T-cell (primary cell): ENCODE measurements at regions not wholly inside any gene's neighbourhood (a gene's known extent, or its start where the extent isn't known, plus 50 kb on each side); places are given as distances from the start of the nearest gene placed in this dataset.
A peak's percentile ranks its signal among the peaks of the same experiment; 100 is the strongest.

Source experiments
- ATAC-seq, 4 experiments: fragments of 200-7000 bp in 3 of 4; fragments of 150-1000 bp in 1 of 4; cut with Tn5 transposase; replicated peaks in 1 of 4; 1 replicate in 3 of 4; 2 replicates in 1 of 4; pipeline ENCODE4 v1.10.0; 2021; ENCODE audit warnings: moderate library complexity in 3 of 4, mild to moderate bottlenecking in 2 of 4, moderate number of reproducible peaks in 1 of 4
- CTCF ChIA-PET, 2 donors: fragments of 300-600 bp; sonication (Branson Sonifier 250); formaldehyde crosslinking; loops; one replicate each; lab custom pipeline; 2022; ENCODE audit warnings: antibody characterized with exemption in 2 of 2; lab: Charles Lee
- POLR2A ChIA-PET, 2 donors: fragments of 300-600 bp; sonication (Branson Sonifier 250); formaldehyde crosslinking; loops; one replicate each; lab custom pipeline; 2022; ENCODE audit warnings: antibody characterized with exemption in 2 of 2; lab: Charles Lee
- DNase-seq, 35 experiments: peaks; one replicate each; pipeline versions ENCODE4 v3.0.0 to v3.0.0-alpha.2; 2013 to 2023
- H3K27ac ChIP-seq: one replicate; pipeline ENCODE4 v1.5.1; 2013; ENCODE audit warnings: low read length
- H3K27me3 ChIP-seq, 2 experiments: replicated peaks in 1 of 2; 1 replicate in 1 of 2; 2 replicates in 1 of 2; pipeline versions ENCODE4 v1.6.1 to v1.7.0; 2013; ENCODE audit warnings: low read length in 1 of 2, mixed read lengths in 1 of 2; ENCODE audit not compliant: control insufficient read depth in 2 of 2, insufficient read depth in 2 of 2; ENCODE audit errors: extremely low read depth in 1 of 2
- H3K36me3 ChIP-seq, 2 donors: 1 replicate in 1 of 2; 2 replicates in 1 of 2; pipeline versions ENCODE4 v1.6.1 to v1.7.0; 2013; ENCODE audit warnings: low read length in 1 of 2; ENCODE audit not compliant: control insufficient read depth in 2 of 2, insufficient read depth in 1 of 2; ENCODE audit errors: extremely low read depth in 1 of 2
- H3K4me1 ChIP-seq, 2 experiments: 1 replicate in 1 of 2; 2 replicates in 1 of 2; pipeline versions ENCODE4 v1.6.1 to v1.7.0; 2013; ENCODE audit warnings: low read length in 2 of 2, mixed read lengths in 1 of 2; ENCODE audit not compliant: insufficient read depth in 2 of 2, control insufficient read depth in 1 of 2; ENCODE audit errors: extremely low read depth in 1 of 2
- H3K4me3 ChIP-seq, 2 donors: 1 replicate in 1 of 2; 2 replicates in 1 of 2; pipeline versions ENCODE4 v1.5.1 to v1.7.0; 2013; ENCODE audit warnings: mild to moderate bottlenecking in 2 of 2, low read length in 1 of 2, moderate library complexity in 1 of 2; ENCODE audit not compliant: control insufficient read depth in 1 of 2; ENCODE audit errors: extremely low read depth in 1 of 2
- H3K9me3 ChIP-seq: 2 replicates; pipeline ENCODE4 v1.7.0; 2013
- H3K27ac Mint-ChIP-seq, 2 donors: one replicate each; pipeline ENCODE4 v1.8.0; 2020 to 2021; ENCODE audit warnings: mild to moderate bottlenecking in 2 of 2, mixed read lengths in 2 of 2
- H3K27me3 Mint-ChIP-seq, 2 donors: one replicate each; pipeline ENCODE4 v1.8.0; 2021 to 2022; ENCODE audit warnings: mixed read lengths in 2 of 2
- H3K36me3 Mint-ChIP-seq: one replicate; pipeline ENCODE4 v1.8.0; 2021; ENCODE audit warnings: mixed read lengths
- H3K4me1 Mint-ChIP-seq, 3 donors: one replicate each; pipeline ENCODE4 v1.8.0; 2020 to 2022; ENCODE audit warnings: mixed read lengths in 3 of 3, mild to moderate bottlenecking in 1 of 3
- H3K4me3 Mint-ChIP-seq, 3 donors: one replicate each; pipeline ENCODE4 v1.8.0; 2020 to 2022; ENCODE audit warnings: mild to moderate bottlenecking in 3 of 3, mixed read lengths in 3 of 3, moderate library complexity in 3 of 3
- H3K9me3 Mint-ChIP-seq, 3 donors: one replicate each; pipeline ENCODE4 v1.8.0; 2020 to 2022; ENCODE audit warnings: mixed read lengths in 3 of 3
- WGBS: methylation state at CpG from one replicate; pipeline ENCODE4 v1.1.5; 2013; ENCODE audit warnings: missing lambda C conversion rate; ENCODE audit not compliant: insufficient coverage; 5-methylcytosine and 5-hydroxymethylcytosine counted together

DNA sequence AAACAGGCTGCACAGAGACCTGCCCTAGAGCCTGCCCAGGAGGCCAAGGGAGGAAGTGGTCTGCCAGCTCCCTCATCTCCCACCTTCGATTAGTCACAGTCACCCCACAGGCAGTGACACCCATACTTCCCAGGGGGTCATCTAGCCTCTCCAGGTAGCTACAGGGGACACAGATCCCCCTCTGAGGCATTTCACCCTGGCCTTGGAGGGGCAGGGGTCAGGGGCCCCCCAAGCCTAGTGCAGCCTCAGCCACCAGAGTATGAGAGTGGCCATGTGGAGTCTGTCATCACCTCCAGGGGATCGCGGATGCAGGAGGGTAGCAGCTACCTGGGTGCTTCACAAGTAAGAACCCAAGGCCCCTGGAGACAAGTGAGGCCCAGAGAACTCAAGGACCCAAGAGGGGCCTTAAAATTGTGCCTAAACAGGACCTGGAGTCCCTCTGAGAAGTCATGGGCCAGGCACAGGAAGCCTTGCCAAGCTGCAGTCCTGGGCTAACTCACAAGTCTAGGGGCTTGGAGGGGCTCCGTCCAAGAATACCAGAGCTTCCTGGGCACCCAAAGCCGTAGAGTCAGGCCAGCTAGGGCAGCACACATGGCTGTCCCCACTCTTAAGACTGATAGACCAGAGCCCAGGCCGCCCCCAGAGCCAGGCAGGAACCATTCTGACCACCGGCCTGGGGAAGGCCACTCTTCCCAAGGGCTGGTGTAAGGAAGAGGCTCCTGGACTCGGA is 354.3 kb upstream of the ID2 start:
- Mint-ChIP-seq H3K9me3 (no peaks in the 10 kb centered on the region), H3K27me3 (no peaks in the 10 kb centered on the region), H3K4me1 (peaks cover 31 to 62% (median 44%) of the 10 kb centered on the region in 3 donors), H3K36me3 (no peaks in the 10 kb centered on the region), H3K27ac (no peak overlapping the region), H3K4me3 (no peak overlapping the region)
- H3K27ac ChIP-seq: no peak overlapping the region
- DNase-seq (no peak), ATAC-seq (no peak)
- 89% methylated on average over 8 of the region's 8 CpGs for WGBS
- H3K4me3 ChIP-seq: no peak overlapping the region
- H3K36me3 ChIP-seq: no peaks in the 10 kb centered on the region
- peaks cover 8 to 35% of the 10 kb centered on the region in 2 experiments for H3K4me1 ChIP-seq
- no peaks in the 10 kb centered on the region for H3K27me3 ChIP-seq
- POLR2A ChIA-PET: no interaction called here
- CTCF ChIA-PET: no interaction called here
- no peaks in the 10 kb centered on the region for H3K9me3 ChIP-seq

DNA sequence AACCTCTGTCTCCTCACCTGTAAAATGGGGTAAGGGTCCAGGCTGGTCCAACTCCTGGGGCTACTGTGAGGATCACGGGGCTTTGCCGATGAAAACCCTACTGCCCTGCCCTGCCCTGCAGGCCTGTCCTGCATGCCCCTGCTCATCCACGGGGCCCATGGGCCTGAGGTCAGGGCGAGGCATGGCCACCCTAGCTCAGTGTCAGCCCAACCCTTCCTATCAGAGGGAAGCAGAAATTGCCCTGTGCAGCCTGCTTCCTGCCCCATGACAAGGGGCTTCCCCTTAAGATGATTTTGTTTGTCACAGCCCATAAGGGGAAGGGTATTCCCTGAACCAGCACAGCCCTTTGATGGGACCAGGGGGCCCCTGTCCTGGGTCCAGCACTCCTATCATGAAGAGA is 353.6 kb upstream of the ID2 start:
- POLR2A ChIA-PET: no interaction called here
- H3K4me3 Mint-ChIP-seq: no peak overlapping the region
- no peak overlapping the region for H3K27ac Mint-ChIP-seq
- H3K36me3 Mint-ChIP-seq: no peaks in the 10 kb centered on the region
- H3K4me1 ChIP-seq: peaks cover 8 to 35% of the 10 kb centered on the region in 2 experiments
- 67% methylated on average over 3 of the region's 4 CpGs for WGBS
- CTCF ChIA-PET: no interaction called here
- no peaks in the 10 kb centered on the region for H3K36me3 ChIP-seq
- H3K27me3 Mint-ChIP-seq: no peaks in the 10 kb centered on the region
- no peak overlapping the region for H3K27ac ChIP-seq
- H3K9me3 Mint-ChIP-seq: no peaks in the 10 kb centered on the region
- DNase-seq (no peak), ATAC-seq (peak in 1 of 4 experiments; percentile 31)
- peaks cover 31 to 62% (median 44%) of the 10 kb centered on the region in 3 donors for H3K4me1 Mint-ChIP-seq
- H3K27me3 ChIP-seq: no peaks in the 10 kb centered on the region
- H3K9me3 ChIP-seq: no peaks in the 10 kb centered on the region
- no peak overlapping the region for H3K4me3 ChIP-seq

DNA sequence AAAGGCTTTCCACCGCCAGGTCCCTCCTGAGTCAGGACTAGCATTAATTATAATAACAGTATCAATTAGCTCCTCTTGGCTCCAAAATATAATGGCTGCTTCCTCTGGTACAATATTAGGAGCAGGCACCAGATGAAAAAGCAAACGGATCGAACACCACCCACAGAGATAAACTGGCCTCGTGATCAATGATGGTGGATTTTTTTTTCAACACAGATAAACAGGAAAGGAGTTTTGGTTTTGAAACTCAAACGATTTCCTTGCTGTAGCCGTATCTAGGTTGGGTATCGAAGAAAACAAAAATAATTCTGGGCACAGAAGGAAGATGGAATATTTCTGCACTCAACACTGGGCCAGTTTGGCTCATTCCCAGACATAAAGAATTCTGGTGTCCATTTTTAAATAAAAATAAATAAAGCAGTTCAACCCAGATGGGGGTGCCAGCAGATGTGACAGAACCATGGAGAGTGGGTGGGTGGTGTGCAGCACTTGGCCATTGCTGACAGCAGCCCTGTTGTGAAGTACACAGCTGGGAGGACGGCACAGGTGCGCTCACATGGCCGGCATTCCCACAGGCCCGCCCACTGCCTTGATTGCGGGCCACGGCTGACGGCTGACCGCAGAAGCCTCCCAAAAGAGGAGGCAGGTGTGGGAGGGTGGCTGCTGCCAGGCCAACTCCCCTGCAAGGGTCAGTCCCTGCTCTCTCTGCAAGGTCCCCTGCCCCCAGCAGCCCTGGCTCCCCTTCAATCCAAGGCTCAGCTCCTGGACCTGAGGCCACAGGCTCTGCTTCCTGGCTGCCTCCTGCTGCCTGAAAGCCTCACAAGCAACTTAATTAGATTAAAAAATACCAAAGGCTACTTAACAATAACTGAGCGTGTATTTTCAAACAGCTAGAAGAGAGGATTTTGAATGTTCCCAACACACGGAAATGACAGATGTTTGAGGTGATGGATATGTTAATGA is 351.9 kb upstream of the ID2 start:
- Mint-ChIP-seq H3K27me3 (no peaks in the 10 kb centered on the region), H3K27ac (peak overlapping the region; percentile 63 to 74), H3K36me3 (no peaks in the 10 kb centered on the region), H3K4me3 (no peak overlapping the region), H3K9me3 (no peaks in the 10 kb centered on the region), H3K4me1 (peaks cover 23 to 59% (median 34%) of the 10 kb centered on the region in 3 donors)
- ATAC-seq (peak in 3 of 4 experiments; percentile 3 to 52 (median 14)), DNase-seq (no peak)
- Histone ChIP-seq H3K27ac (no peak overlapping the region), H3K4me3 (no peak overlapping the region), H3K9me3 (no peaks in the 10 kb centered on the region), H3K36me3 (no peaks in the 10 kb centered on the region), H3K4me1 (peaks cover 1 to 36% of the 10 kb centered on the region in 2 experiments), H3K27me3 (no peaks in the 10 kb centered on the region)
- ChIA-PET POLR2A (no interaction called here), CTCF (no interaction called here)
- WGBS: 94% methylated on average over 7 of the region's 17 CpGs

DNA sequence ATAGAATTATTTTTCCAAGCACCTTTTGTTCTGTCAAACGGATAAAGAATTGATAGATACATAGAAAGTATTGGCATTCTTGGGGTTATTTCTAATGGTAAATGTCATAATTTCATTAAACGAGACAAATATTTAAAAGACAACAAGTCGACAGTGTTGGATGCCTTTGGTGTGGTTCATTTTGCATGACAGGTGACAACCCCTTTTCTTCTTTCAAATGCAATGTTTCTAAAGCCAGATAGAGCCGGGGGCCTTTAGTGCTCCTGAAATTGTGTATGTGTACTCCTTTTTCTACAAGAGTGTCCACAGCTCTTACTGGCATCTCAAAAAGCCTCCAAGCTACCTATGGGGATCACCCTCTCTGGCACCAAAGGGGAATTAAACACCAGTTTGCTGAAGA is 350.8 kb upstream of the ID2 start:
- ATAC-seq (no peak), DNase-seq (no peak)
- CTCF ChIA-PET: no interaction called here
- Mint-ChIP-seq H3K27me3 (no peaks in the 10 kb centered on the region), H3K9me3 (no peaks in the 10 kb centered on the region), H3K27ac (no peak overlapping the region), H3K4me1 (peaks cover 20 to 58% (median 27%) of the 10 kb centered on the region in 3 donors), H3K4me3 (no peak overlapping the region), H3K36me3 (no peaks in the 10 kb centered on the region)
- no peaks in the 10 kb centered on the region for H3K36me3 ChIP-seq
- H3K4me3 ChIP-seq: no peak overlapping the region
- POLR2A ChIA-PET: no interaction called here
- H3K27ac ChIP-seq: no peak overlapping the region
- peaks cover 0 to 39% of the 10 kb centered on the region in 2 experiments for H3K4me1 ChIP-seq
- WGBS: no CpG with 5 or more reads among the region's 4 CpGs
- no peaks in the 10 kb centered on the region for H3K27me3 ChIP-seq
- H3K9me3 ChIP-seq: no peaks in the 10 kb centered on the region

DNA sequence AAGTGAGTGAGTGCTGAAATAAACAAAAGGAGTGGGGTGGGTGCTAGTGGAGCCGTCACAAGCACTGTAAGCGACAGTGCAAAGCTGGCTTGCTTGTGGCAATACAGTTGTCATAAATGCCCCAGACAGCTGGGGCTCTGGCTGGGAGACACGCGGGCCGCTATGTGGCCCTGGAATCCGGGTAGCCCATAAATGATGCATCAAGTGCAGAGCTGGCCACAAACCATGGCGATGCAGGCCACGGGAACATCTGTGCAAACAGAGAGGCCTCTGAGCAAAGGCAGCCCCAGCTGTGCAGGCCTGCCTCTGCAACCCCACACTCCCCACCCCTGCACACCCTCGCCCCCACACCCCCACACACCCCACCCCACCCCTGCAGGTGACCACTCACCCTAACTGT is 349.2 kb upstream of the ID2 start:
- Mint-ChIP-seq H3K4me1 (peaks cover 24 to 65% (median 35%) of the 10 kb centered on the region in 3 donors), H3K27me3 (no peaks in the 10 kb centered on the region), H3K36me3 (no peaks in the 10 kb centered on the region), H3K27ac (no peak overlapping the region), H3K4me3 (no peak overlapping the region), H3K9me3 (no peaks in the 10 kb centered on the region)
- ChIA-PET POLR2A (no interaction called here), CTCF (no interaction called here)
- Histone ChIP-seq H3K27ac (no peak overlapping the region), H3K4me1 (peaks cover 5 to 43% of the 10 kb centered on the region in 2 experiments), H3K36me3 (no peaks in the 10 kb centered on the region), H3K9me3 (no peaks in the 10 kb centered on the region), H3K27me3 (no peaks in the 10 kb centered on the region), H3K4me3 (no peak overlapping the region)
- WGBS: 91% methylated on average over 7 of the region's 9 CpGs
- DNase-seq: no peak
- no peak for ATAC-seq

DNA sequence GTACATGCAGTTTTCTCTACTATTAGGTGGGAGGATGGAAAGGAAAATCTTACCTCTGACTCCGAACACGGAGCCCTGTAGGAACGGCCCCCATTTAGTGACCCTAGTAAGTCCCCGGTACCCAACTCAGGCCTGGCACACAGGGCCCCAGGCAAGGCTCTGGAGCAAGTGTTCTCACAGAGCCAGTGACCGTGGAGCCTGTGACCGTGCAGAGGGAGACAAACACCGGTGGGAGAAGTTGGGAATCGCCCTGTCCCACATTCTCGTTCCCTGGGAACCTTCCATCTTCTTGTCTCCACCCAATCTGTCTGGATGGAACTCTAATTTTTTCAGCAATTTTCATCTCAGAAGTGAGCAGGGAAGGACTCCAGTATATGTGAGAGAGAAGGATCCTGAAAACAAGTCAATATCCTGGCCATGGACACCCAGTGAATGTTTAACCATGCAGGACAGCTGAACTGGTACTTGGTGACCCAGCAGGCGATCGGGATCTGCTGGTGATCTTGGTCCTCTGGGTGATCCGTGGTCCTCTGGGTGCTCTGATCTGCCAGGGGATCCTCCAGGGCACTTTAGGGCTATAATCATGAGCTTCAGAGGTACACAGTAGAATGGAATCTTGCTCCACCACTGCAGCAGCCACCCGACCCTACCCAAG is 348.6 kb upstream of the ID2 start:
- H3K27me3 ChIP-seq: no peaks in the 10 kb centered on the region
- ATAC-seq: no peak
- H3K4me3 Mint-ChIP-seq: no peak overlapping the region
- peaks cover 9 to 36% of the 10 kb centered on the region in 2 experiments for H3K4me1 ChIP-seq
- POLR2A ChIA-PET: no interaction called here
- peaks cover 29 to 65% (median 37%) of the 10 kb centered on the region in 3 donors for H3K4me1 Mint-ChIP-seq
- H3K4me3 ChIP-seq: no peak overlapping the region
- H3K27ac ChIP-seq: no peak overlapping the region
- CTCF ChIA-PET: no interaction called here
- H3K9me3 ChIP-seq: no peaks in the 10 kb centered on the region
- no peak overlapping the region for H3K27ac Mint-ChIP-seq
- H3K27me3 Mint-ChIP-seq: no peaks in the 10 kb centered on the region
- no peak for DNase-seq
- H3K36me3 ChIP-seq: no peaks in the 10 kb centered on the region
- no peaks in the 10 kb centered on the region for H3K9me3 Mint-ChIP-seq
- 95% methylated on average over 7 of the region's 13 CpGs for WGBS
- no peaks in the 10 kb centered on the region for H3K36me3 Mint-ChIP-seq
